ENCODE measurements at regions not wholly inside any gene's neighbourhood (a gene's known extent, or its start where the extent isn't known, plus 50 kb on each side); places are given as distances from the start of the nearest gene placed in this dataset.

- DNase-seq (ENCODE audit: low read depth) = no peak
These were observed 95.0 kb downstream of the TLR5 start for GRCh38 chr1:223048026-223048425.

- DNase-seq (ENCODE audit: low read depth) = no peak
These were observed 90.6 kb downstream of the TLR5 start for GRCh38 chr1:223052462-223052861.

GRCh38 chr1:223052931-223053330, 90.1 kb downstream of the TLR5 start:
- peak; percentile 41 for DNase-seq (ENCODE audit: low read depth)

GRCh38 chr1:223056802-223057201, 86.2 kb downstream of the TLR5 start:
- DNase-seq (ENCODE audit: low read depth) = no peak

- DNase-seq (ENCODE audit: low read depth) = no peak
These were observed 85.4 kb downstream of the TLR5 start for GRCh38 chr1:223057569-223058093.
